GM12872 (cell line): ENCODE measurements at regions not wholly inside any gene's neighbourhood (a gene's known extent, or its start where the extent isn't known, plus 50 kb on each side); places are given as distances from the start of the nearest gene placed in this dataset.

Source experiments
- CTCF ChIP-seq: IDR thresholded peaks from 3 replicates; pipeline ENCODE4 v1.5.1; 2011; ENCODE audit warnings: low read depth, mild to moderate bottlenecking, low read length, moderate library complexity; ENCODE audit not compliant: insufficient read depth

GRCh38 chr4:173635395-173635794, 105.4 kb upstream of the HAND2 start:
- TF ChIP-seq CTCF: no peak

- no peak for TF ChIP-seq CTCF
These were observed 96.2 kb upstream of the HAND2 start for GRCh38 chr4:173626277-173626676.

GRCh38 chr4:173609158-173609557, 79.1 kb upstream of the HAND2 start:
- TF ChIP-seq CTCF: no peak

- TF ChIP-seq CTCF: 0 out of 3 replicates have a peak, but pooled peaks have one; percentile 5
These were observed 61.7 kb upstream of the HAND2 start for GRCh38 chr4:173591760-173592159.

GRCh38 chr4:173590697-173591096, 60.7 kb upstream of the HAND2 start:
- TF ChIP-seq CTCF: no peak

GRCh38 chr4:173585876-173586572, 56.0 kb upstream of the HAND2 start:
- TF ChIP-seq CTCF: no peak

GRCh38 chr4:173584506-173584905, 54.5 kb upstream of the HAND2 start:
- TF ChIP-seq CTCF: no peak
